HL-60/S4 treated with retinoic acid at 250 ng/mL for 4 days and 3 days (cell line): ENCODE measurements at regions not wholly inside any gene's neighbourhood (a gene's known extent, or its start where the extent isn't known, plus 50 kb on each side); places are given as distances from the start of the nearest gene placed in this dataset.

Experiments
- in situ Hi-C: fragments of 300-500 bp; cut with MboI; formaldehyde crosslinking; loops from 2 replicates; pipeline ENCODE4 v1.7.0; 2022; ENCODE audit warnings: low sequenced_read_pairs

DNA sequence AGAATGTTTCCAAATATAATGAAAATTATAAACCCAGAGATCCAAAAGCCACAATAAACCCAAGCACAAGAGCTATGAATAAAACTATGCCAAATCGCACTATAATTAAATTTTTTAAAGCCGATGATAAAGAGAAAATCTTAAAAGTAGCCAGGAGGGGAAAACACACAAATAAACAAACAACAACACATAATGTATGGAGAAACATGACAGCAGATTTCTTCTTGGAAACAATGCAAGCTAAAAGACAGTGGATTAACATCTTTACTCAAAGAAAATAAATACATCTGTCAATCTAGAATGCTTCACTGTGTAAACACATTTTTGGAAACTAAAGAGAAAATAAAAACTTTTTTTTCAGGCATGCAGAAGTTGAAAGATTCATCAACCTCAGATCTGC, 53.0 kb upstream of the SMOX start:
- in situ Hi-C loops = no loop called here

DNA sequence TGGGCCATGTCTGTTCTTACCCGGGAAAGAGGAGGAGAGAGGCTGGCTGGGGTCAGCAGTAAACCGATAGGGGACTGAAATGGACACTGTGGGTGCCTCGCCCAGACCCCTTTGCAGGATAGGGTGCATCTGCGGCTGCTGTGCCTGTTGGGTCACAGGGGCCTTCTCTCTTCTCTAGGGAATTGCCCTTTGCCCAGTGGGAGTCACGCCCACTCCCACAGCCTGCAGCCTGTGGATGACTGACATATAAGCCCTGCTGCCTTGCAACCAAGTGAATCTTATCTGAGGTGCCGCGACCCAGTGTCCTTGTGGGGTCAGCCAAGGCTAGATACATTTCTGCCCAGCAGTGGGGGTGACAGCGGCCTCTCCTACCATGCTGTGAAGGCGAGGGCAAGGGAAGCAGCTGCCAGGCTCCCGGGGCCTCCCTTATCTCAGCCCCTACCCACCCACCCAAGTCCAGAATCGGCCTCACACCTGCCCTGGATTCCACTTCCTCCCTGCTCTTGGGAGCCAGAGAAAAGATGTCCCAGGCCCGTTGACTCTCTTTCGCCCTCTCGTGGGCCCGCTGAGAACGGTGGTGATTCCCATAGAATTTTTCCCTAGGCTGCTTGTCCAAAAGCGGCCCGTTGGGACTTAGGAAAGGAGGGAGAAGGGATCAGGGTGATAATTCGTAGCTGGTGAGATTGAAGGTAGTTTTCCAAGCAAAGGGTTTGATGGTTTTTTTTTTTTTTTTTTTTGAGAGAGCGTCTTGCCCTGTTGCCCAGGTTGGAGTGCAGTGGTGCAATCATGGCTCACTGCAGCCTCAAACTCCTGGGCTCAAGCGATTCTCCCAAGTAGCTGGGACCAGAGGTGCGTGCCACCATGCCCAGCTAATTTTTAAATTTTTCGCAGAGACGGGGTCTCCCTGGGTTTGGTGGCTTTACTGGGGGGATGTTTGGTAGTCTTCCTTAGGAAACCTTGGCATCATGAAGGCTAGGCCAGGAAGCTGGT, 56.8 kb upstream of the SMOX start:
- in situ Hi-C loops = no loop called here

DNA sequence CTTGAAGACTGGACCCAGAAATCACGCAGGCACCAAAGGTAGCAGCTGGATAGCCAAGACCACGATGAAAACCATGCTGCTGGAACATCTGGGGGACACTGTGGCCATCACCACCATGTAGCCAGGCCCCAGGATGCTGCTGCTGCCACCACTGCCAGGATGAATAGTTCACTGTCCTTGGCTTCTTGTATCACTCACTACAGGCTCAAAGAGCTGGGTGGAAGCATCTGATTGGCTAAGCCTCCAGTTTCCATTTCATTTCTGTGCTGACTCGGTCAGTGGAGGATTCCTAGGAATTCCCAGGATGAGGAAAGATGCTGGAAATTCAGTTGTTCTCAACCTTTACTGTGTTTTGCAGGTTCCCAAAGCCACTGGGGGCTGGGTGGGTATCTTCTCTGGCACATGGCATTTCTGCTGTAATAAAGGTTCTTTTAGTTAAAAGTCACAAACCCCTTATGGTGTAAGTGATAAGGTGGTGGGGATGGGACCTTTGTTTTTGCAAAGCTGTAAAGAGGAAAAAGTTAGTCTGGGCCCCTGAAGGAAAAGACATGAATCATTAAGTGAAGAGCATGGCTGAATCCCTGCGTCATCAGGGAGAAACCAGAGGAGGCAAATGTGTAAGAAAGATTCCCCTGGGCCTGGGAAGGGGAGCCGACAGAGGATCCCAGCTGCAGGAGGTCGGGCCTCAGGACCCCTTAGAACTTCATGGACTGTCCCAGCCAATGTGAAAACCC, 57.7 kb upstream of the SMOX start:
- in situ Hi-C loops = no loop called here

DNA sequence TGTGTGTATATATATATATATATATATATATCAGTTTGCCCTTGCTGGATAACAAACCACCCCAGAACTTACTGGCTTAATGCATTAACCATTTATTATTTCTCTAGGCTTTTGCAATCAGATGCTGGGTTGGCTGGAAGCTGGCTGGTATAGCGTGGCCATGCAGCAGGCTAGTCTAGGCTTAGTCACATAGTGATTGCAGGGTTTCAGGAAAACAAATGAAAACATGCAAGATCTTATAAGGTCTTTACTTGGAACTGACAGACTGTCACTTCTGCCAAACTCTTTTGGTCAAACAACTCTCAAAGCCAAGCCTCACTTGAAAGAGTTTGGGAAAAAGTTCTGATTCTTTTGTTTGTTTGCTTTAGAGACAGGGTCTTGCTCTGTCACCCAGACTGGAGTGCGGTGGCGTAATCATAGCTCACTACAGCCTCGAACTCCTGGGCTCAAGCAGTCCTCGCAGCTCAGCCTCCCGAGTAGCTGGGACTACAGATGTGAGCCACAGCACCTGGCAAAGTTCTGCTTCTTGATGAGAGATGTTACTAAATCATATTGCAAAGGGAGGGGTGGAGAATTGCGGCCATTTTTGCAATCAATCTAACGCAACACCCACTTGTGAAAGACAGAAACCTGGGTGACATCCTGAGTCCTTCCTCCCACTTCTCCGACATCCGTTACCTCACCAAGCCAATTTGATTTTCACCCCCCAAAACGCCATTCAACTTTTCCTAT, 58.7 kb upstream of the SMOX start:
- in situ Hi-C loops = no loop called here

DNA sequence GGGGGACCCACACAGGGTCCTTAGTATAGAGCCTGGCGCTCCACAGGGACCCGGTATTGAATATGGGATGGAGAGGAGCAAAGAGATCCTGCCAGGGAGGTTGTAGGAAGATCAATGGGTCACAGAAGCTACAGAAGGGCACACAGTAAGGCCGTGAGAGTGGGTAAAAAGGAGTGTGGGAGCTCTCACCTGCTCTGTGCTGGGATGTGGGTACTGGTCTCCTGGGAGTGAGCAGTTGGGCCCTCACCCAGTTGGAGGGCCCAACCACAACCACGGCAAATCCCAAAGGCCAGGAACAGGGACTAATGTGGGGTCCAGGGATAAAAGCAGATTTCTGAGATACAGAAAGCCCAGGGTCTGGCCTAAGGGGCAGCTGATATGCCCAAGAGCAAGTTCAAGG, 59.9 kb upstream of the SMOX start:
- in situ Hi-C loops = no loop called here

DNA sequence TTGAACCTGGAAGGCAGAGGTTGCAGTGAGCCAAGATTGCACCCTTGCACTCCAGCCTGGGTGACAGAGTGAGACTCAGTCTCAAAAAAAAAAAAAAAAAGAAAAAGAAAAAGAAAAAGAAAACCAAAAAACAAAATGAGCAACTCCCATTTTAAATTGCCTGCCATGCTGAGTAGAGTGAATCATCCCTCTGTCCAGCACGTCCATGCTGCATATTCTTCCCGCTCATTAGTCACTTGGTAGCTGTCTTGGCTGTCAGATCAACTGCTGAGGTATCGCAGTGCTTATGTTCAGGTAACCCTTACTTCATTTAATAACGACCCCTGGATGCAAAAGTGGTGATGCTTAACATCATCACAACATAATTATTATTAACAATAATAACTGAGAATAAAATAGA, 60.7 kb upstream of the SMOX start:
- in situ Hi-C loops = no loop called here

DNA sequence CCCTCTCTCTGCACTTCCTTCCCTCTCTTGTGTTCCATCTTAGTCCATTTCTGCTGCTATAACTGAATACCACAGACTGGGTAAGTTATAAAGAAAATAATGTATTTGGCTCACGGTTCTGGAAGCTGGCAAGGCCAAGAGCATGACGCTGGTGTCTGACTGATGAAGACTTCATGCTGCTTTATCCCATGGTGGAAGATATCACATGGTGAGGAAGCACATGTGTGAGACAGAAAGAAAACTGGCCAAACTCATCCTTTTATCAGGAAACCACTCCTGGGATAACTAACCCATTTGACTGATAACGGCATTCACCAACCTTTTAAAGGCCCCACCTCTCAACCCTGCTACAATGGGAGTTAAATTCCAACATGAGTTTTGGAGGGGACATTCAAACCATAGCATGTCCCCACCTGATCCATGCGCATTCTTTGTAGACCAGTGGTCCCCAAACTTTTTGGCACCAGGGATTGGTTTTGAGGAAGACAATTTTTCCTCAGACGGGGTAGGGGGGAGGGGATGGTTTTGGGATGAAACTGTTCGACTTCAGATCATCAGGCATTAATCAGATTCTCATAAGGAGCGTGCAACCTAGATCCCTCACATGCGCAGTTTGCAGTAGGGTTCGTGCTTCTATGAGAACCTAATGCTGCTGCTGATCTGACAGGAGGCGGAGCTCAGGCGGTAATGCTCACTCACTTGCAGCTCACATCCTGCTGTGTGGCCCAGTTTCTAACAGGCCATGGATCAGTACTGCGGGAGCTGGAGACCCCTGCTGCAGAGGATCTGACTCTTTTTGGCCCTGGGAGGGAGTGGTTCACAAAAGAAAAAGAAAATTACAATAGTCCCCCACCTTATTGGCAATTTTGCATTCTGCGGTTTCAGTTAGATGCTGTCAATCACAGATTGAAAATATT, 61.6 kb upstream of the SMOX start:
- in situ Hi-C loops = no loop called here

DNA sequence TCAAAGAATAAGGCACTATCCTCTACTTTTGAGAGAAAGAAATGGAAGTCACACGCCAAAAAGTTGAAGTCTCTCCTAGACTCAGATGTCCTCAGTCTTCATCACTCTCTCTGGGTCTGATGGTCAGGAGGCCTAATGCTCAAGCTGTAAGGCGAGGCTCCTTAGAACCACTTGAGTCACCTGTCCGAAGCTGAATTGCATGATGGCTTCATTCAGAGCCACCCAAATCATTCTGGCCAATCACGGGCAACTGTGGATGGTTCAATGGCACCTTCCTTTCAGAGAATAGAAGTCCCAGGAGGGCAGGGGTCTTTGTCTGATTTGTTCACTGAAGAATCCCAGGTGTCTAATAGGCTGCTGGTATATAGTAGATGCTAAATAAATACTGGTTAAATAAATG, 63.9 kb upstream of the SMOX start:
- in situ Hi-C loops = no loop called here

DNA sequence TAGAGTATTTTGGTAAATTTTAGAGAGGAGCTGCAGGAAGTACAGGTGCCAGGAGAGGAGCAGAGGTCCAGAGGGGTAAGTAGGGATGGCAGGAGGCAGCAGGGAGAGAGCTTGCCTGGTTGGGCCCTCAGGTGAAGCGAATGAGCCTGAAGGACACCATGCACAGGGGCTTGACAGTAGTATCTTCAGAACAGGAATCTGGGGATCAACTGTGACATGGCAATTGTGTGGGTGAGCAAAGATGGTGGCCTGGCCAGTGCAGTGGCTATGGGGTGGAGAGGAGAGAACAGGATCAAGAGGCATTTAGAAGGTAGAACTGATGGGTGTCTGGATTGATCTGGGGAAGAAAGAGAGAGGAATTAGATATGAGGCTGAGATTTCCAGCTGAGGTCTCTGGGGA, 64.5 kb upstream of the SMOX start:
- in situ Hi-C loops = no loop called here

DNA sequence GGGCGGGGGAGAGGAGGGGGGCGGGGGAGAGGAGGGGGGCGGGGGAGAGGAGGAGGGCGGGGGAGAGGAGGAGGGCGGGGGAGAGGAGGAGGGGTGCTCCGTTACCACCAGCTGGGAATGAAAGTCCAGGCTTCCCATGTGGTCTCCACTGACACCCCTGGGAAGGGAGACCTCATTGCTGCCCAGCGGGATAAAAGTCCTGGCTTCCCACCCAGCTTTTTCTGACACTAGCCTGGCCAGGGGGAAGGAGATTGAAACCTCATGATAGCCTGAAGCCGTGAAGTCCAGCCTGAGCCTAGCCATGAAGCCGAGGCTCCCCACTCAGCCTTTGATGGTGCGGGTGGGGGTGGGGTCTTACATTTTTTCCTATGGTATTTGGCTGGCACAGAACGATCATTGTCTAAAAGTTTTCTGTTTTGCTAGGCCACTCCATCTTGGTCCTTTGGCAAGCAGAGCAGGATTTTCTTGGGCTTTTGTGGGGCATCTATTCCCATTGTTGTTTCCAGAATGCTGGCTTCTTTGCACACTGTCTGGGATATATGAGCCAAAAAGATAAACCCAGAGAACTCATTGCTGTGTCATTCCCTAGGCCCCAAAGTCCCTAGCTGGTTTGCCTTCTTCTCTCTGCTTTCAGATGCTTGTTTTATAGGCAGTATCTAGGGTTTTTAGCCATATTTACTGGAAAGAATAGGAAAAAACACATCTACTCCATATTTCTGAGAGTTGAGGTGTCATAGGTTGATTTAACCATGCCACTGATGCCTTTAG, 65.3 kb upstream of the SMOX start:
- in situ Hi-C loops = no loop called here

DNA sequence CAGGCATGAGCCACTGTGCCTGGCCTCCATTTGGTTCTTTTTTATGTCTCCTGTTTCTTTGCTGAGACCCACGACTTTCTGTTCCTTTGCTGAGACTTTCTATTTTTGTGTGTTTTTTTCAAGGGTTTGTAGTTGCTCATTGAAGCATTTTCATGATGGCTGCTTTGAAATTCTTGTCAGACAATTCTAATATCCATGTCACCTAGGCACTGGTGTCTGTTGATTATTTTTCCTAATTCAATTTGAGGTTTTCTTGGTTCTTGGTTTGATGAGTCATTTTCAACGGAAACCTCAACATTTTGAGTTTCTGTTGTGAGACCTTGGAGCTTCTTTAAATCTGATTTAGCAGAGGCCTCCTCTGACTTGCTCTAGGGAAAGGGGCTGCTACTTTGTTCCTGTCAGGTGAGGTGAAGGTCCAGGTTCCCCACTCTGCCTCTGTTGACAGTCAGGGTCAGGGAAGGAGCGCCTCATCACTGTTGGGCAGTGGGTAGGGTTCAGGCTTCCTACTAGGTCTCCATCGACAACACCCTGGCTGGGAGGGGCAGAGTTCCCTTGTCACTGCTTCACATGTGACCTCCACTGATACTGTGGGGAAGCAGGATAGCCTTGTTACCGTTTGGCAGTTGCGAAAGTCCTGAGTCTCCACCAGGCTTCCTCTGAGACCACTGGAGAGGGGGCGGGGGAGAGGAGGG, 66.1 kb upstream of the SMOX start:
- in situ Hi-C loops = no loop called here

DNA sequence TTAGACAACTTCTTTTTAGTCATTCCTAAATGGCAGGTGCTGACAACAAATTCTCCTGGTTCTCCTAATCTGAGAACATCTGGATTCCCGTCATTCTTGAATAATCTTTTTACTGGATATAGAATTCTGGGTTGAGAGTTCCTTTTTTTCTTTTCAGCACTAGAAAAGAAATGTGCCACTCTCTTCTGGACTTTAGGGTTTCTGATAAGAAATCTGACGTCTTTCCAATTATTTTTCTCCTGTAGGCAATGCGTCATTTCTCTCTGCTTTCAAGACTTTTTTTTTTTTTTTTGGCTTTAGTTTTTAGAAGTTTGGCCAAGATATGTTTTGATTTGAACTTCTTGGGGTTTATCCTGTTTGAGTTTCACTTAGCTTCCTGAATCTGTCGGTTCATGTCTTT, 66.1 kb upstream of the RNF24 start:
- in situ Hi-C loops = no loop called here

DNA sequence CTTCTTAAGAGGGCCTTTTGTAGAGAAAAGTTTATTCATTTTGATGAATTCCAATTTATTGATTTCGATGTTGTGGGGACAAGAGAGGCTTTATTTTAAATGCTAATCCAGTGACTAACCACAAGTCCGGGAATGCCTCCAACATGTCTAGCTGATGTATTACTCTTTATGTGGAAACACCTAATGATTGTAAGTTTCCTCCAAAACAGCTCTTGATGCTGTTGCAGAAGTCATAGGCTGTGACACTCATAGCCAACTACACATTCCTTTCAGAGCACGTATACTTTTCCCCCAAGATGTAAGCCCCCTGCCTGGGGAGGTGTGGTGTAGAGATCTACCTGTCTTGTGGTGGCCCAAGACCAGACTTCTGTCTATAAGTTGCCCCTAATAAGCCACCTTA, 61.3 kb upstream of the RNF24 start:
- in situ Hi-C loops = no loop called here

DNA sequence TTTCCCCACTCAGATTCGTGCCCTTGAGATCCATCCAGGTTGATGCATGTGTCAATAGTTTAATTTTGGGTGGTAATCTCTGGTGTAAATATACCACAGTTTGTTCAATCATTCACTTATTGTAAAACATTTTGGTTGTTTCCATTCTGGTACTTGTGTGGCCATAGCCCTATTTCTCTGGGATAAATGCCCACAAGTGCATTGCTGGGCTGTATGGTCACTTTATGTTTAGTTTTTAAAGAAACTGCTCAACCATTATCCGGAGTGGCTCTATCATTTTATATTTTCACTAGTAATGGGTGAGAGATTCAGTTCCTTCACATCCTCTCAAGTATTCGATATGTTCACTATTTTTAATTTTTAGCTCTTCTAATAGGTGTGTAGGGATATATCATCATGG, 60.7 kb upstream of the RNF24 start:
- in situ Hi-C loops = no loop called here

DNA sequence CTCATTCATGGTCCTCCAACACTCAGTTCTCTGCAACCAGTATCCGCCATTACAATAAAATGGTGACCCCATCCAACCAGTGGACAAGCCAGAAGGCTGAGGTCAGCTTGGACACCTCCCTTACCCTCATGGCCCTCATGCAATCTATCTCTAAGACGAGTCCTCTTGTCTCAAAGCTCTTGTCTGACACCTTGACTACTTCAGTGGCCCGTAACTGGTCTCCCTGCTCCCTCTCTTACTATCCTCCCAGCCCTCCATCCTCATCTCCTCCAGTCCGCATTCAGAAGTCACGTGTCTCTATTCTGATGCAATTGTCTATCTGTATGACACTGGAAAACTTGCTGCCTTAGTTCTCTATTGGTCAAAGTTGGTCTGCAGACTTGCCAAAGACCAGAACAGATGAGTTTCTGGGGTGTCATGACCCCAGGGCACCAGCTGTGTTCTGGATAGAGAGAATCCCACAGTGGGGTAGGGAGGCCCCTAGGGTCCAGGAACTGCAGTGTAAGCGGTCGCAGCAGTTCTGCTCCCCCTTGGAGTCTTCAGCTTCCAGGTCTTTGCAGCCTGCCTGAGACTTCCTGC, 59.6 kb upstream of the RNF24 start:
- in situ Hi-C loops = loop anchor here (5.0 kb wide), 1 partner anchor 53 kb away; no protein-coding TSS in a partner anchor

DNA sequence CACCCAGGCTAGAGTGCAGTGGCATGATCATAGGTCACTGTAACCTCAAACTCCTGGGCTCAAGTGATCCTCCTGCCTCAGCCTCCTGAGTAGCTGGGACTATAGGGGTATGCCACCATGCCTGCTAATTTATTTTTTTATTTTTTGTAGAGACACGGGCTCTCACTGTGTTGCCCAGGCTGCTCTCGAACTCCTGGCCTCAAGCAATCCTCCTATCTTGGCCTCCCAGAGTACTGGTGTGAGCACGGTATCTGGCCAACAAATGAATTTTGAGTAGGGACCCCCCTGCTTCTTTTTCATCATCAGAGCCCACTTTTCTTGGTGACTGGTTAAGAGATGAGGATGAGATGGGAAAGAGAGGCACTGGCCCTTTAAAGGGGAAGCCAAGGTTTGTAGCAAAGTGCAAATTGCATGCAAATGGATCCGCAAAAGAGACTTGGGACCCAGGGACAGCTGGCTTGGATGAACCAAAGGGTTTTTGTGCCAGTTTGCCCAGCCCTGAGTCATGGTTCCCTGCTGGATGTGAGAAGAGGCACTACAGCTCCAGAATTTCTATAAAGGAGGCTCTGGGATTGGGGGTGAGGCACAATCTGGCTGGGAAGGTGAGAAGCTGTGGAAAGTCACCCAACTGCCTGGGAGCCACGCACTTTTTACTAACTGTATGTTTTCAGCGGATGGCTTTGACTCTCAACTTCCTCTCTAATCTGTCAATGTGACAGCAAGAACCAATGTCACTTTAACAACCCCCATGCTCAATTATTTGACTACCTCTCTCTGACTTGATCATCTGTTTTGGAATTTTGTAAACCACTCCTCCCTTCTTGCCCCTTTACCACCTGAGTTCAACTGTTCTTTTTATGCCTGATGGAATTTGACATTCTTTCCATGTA, 58.7 kb upstream of the RNF24 start:
- in situ Hi-C loops = loop anchor here (5.0 kb wide), 1 partner anchor 52 kb away; no protein-coding TSS in a partner anchor

DNA sequence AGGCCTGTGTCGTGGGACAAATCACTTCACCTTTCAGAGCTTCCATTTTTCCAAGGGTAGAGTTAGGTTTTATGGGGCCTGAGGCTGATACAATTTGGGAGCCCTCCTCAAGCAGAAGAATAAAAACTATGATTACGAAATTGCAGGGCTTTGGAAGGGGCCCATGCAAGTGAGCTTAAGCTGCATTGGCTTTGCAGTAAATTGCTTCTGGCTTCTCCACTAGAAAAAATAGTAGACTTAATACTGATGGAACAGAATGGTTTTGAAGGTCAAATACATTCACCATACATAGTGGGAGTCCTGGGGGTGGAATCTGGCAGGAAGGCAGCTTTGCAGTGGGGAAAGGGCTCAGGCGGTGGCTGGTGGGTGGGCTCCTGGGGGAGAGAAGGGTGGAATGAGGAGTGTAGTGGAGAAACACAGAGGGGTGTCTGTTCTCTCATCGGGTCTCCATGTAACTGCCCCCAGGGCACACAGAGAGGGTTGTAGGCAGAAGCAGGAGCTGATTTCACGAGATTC, 55.9 kb upstream of the RNF24 start:
- in situ Hi-C loops = loop anchor here (5.0 kb wide), 1 partner anchor 49 kb away; no protein-coding TSS in a partner anchor
